GM12878 (cell line): ENCODE measurements at regions not wholly inside any gene's neighbourhood (a gene's known extent, or its start where the extent isn't known, plus 50 kb on each side); places are given as distances from the start of the nearest gene placed in this dataset.

Experiments
- ATAC-seq: fragments of 200-7000 bp; cut with Tn5 transposase; 3 replicates; pipeline ENCODE4 v1.9.1; 2020; ENCODE audit warnings: mild to moderate bottlenecking, moderate library complexity
- BruUV-seq: library from RNA; stranded (reverse); fragments of 400-500 nt; replicated peaks from 2 replicates; lab custom pipeline; 2021; lab: Mats Ljungman, UMichigan
- CTCF ChIA-PET: fragments of 300-600 bp; sonication (Branson Sonifier 250); formaldehyde crosslinking; extraction: SDS; loops from one replicate; lab custom pipeline; 2021; ENCODE audit warnings: inconsistent platforms; lab: Yijun Ruan, JAX
- POLR2A ChIA-PET: fragments of 350-600 bp; formaldehyde crosslinking; extraction: SDS; loops from one replicate; lab custom pipeline; 2021; ENCODE audit warnings: inconsistent platforms; lab: Charles Lee
- RAD21 ChIA-PET: fragments of 300-600 bp; sonication (Branson Sonifier 250); formaldehyde crosslinking; loops from one replicate; lab custom pipeline; 2023; ENCODE audit warnings: antibody characterized with exemption; ENCODE audit not compliant: unreplicated experiment; lab: Charles Lee
- SMC1A ChIA-PET: fragments of 300-600 bp; sonication (Branson Sonifier 250); formaldehyde crosslinking; loops from one replicate; lab custom pipeline; 2023; ENCODE audit not compliant: unreplicated experiment, uncharacterized antibody; lab: Charles Lee
- DNase-seq: peaks from one replicate; pipeline ENCODE4 v3.0.0-alpha.2; 2011; ENCODE audit warnings: low read depth, low spot score
- FAIRE-seq: peaks from 3 replicates; lab custom pipeline; 2011; peaks lifted over from hg19 to GRCh38; lab: Jason Lieb, UNC
- H2AFZ ChIP-seq: 2 replicates; pipeline ENCODE4 v1.6.0; 2011; ENCODE audit warnings: low read depth, low read length, control low read depth; ENCODE audit not compliant: control insufficient read depth
- H3K27ac ChIP-seq: 2 replicates; pipeline ENCODE4 v1.5.1; 2011; ENCODE audit warnings: control low read depth; ENCODE audit not compliant: control insufficient read depth, insufficient read depth
- H3K27me3 ChIP-seq, 2 experiments: replicated peaks in 1 of 2; 2 replicates each; pipeline versions ENCODE4 v1.6.0 to v1.6.1; 2011; ENCODE audit warnings: low read length in 1 of 2; ENCODE audit not compliant: control insufficient read depth in 2 of 2, insufficient read depth in 2 of 2
- H3K36me3 ChIP-seq, 2 experiments: 2 replicates each; pipeline ENCODE4 v1.5.1; 2011; ENCODE audit warnings: low read length in 1 of 2; ENCODE audit not compliant: control insufficient read depth in 2 of 2, insufficient read depth in 2 of 2
- H3K4me1 ChIP-seq: 2 replicates; pipeline ENCODE4 v1.6.1; 2011; ENCODE audit warnings: mild to moderate bottlenecking, low read length, moderate library complexity, mixed read lengths; ENCODE audit not compliant: control insufficient read depth, insufficient read depth
- H3K4me2 ChIP-seq: 2 replicates; pipeline ENCODE4 v1.6.0; 2011; ENCODE audit warnings: control low read depth; ENCODE audit not compliant: control insufficient read depth, insufficient read depth
- H3K4me3 ChIP-seq: fragments of 200-600 bp; sonication (generic); 2 replicates; pipeline ENCODE4 v1.5.1; 2016
- H3K79me2 ChIP-seq: 2 replicates; pipeline ENCODE4 v1.6.0; 2011; ENCODE audit warnings: low read length; ENCODE audit not compliant: control insufficient read depth, insufficient read depth
- H3K9ac ChIP-seq: 2 replicates; pipeline ENCODE4 v1.8.0; 2011; ENCODE audit warnings: low read length, control low read depth, mixed read lengths; ENCODE audit not compliant: control insufficient read depth, insufficient read depth
- H3K9me3 ChIP-seq: replicated peaks from 3 replicates; pipeline ENCODE4 v1.5.1; 2011; ENCODE audit warnings: mild to moderate bottlenecking, low read length; ENCODE audit not compliant: control insufficient read depth, insufficient read depth
- H4K20me1 ChIP-seq: 2 replicates; pipeline ENCODE4 v1.6.0; 2011; ENCODE audit not compliant: control insufficient read depth, insufficient read depth
- BMI1 ChIP-seq: fragments of 450-650 bp; IDR thresholded peaks from 2 replicates; pipeline ENCODE4 v1.6.1; 2016; ENCODE audit warnings: mild to moderate bottlenecking, moderate library complexity, borderline replicate concordance
- CBFB ChIP-seq: IDR thresholded peaks from 2 replicates; pipeline ENCODE4 v1.6.1; 2016; ENCODE audit warnings: antibody characterized with exemption, low read depth
- CHD4 ChIP-seq: fragments of 200-600 bp; sonication (generic); IDR thresholded peaks from 2 replicates; pipeline ENCODE4 v1.6.1; 2016; ENCODE audit warnings: mild to moderate bottlenecking
- CREM ChIP-seq: IDR thresholded peaks from 2 replicates; pipeline ENCODE4 v1.6.1; 2014; ENCODE audit warnings: antibody characterized with exemption, low read depth
- CTCF ChIP-seq, 3 experiments: IDR thresholded peaks in 2 of 3; conservative IDR thresholded peaks in 1 of 3; 2 replicates each; pipeline ENCODE4 v1.5.1; 2011; ENCODE audit warnings: low read depth in 3 of 3, low read length in 3 of 3, mild to moderate bottlenecking in 3 of 3, control low read depth in 2 of 3, moderate library complexity in 2 of 3, inconsistent platforms in 1 of 3, mixed read lengths in 1 of 3; ENCODE audit not compliant: control insufficient read depth in 2 of 3, insufficient read depth in 1 of 3; ENCODE audit errors: extremely low read depth in 1 of 3
- ESRRA ChIP-seq: IDR thresholded peaks from 2 replicates; pipeline ENCODE4 v1.6.1; 2012; ENCODE audit warnings: mild to moderate bottlenecking, low read length, improper control_type of control experiment
- FOS ChIP-seq: IDR thresholded peaks from 3 replicates; pipeline ENCODE4 v1.6.1; 2011; ENCODE audit warnings: borderline replicate concordance; ENCODE audit not compliant: insufficient read length; ENCODE audit errors: extremely low read depth
- MAX ChIP-seq: IDR thresholded peaks from 2 replicates; pipeline ENCODE4 v1.6.1; 2012; ENCODE audit warnings: low read depth, low read length, improper control_type of control experiment
- MYC ChIP-seq: IDR thresholded peaks from 2 replicates; pipeline ENCODE4 v1.6.1; 2011; ENCODE audit warnings: mild to moderate bottlenecking, low read length, moderate library complexity, inconsistent platforms; ENCODE audit not compliant: insufficient read depth, insufficient replicate concordance, insufficient read length, severe bottlenecking
- NR2F1 ChIP-seq: fragments of 450-650 bp; conservative IDR thresholded peaks from 2 replicates; pipeline ENCODE4 v1.6.1; 2017; ENCODE audit warnings: mild to moderate bottlenecking
- NRF1 ChIP-seq: conservative IDR thresholded peaks from 2 replicates; pipeline ENCODE4 v1.6.1; 2011; ENCODE audit warnings: mild to moderate bottlenecking, low read depth, low read length, improper control_type of control experiment
- PAX5 ChIP-seq: IDR thresholded peaks from 2 replicates; pipeline ENCODE4 v1.6.1; 2011; ENCODE audit warnings: low read depth, low read length, borderline replicate concordance
- RFX5 ChIP-seq: IDR thresholded peaks from 2 replicates; pipeline ENCODE4 v1.6.1; 2011; ENCODE audit warnings: low read depth, low read length, improper control_type of control experiment
- ZBTB11 ChIP-seq: fragments of 450-650 bp; formaldehyde crosslinking; IDR thresholded peaks from 2 replicates; pipeline ENCODE4 v1.5.0; 2022; ENCODE audit warnings: mild to moderate bottlenecking, missing genetic modification characterization
- ZBTB33 ChIP-seq: fragments of 450-650 bp; IDR thresholded peaks from 2 replicates; pipeline ENCODE4 v1.6.1; 2017; ENCODE audit warnings: mild to moderate bottlenecking
- ZNF384 ChIP-seq: IDR thresholded peaks from 2 replicates; pipeline ENCODE4 v1.6.1; 2012; ENCODE audit warnings: low read depth, mild to moderate bottlenecking, low read length, improper control_type of control experiment, borderline replicate concordance
- WGBS: methylation state at CpG from one replicate; pipeline ENCODE4 v1.1.6; 2016; ENCODE audit warnings: low lambda C conversion rate; ENCODE audit not compliant: insufficient replicate concordance, insufficient coverage; ENCODE audit errors: missing lambda C conversion rate; 5-methylcytosine and 5-hydroxymethylcytosine counted together
- in situ Hi-C: fragments of 300-500 bp; cut with MboI; formaldehyde crosslinking; loops from 9 replicates; pipeline ENCODE4 v1.14.3; 2018; ENCODE audit warnings: mixed read lengths
- intact Hi-C: fragments of 100-400 bp; cut with micrococcal nuclease; formaldehyde crosslinking; loops from one replicate; pipeline ENCODE4 v1.14.2; 2022; ENCODE audit not compliant: unreplicated experiment

- peaks cover 1% of the 10 kb centered on the region; the same call in 1 of the 3 replicates for H3K9me3 ChIP-seq
- intact Hi-C loops (loop anchor here (1.0 to 10.0 kb wide), 6 partner anchors 21 to 1384 kb away; partner anchors contain the start of gene TFB1M), in situ Hi-C loops (no loop called here)
- H3K4me2 ChIP-seq = peak overlapping the region; percentile 87
- H3K27ac ChIP-seq = peak overlapping the region; percentile 97
- RAD21 ChIA-PET = interaction anchor here (0.9 to 6.1 kb wide), 9 partner anchors 9 to 80 kb away, joined by 3 to 136 read pairs (median 16); partner anchors contain the start of gene ARID1B
- peak overlapping the region; percentile 69 for H3K9ac ChIP-seq
- SMC1A ChIA-PET = interaction anchor here (0.6 to 9.8 kb wide), 10 partner anchors 9 to 321 kb away, joined by 3 to 266 read pairs (median 9); no protein-coding TSS in a partner anchor
- H3K79me2 ChIP-seq = peaks cover 11% of the 10 kb centered on the region
- ATAC-seq = peak; percentile 66
- peak; percentile 92 for FAIRE-seq
- H2AFZ ChIP-seq = no peak overlapping the region; the same call in 1 of the 2 replicates
- DNase-seq = peak; percentile 85
- H3K4me1 ChIP-seq = peaks cover 57% of the 10 kb centered on the region
- no peaks in the 10 kb centered on the region for H4K20me1 ChIP-seq
- H3K27me3 ChIP-seq = no peaks in the 10 kb centered on the region
- 1% methylated on average over 5 of the region's 5 CpGs for WGBS
- no TSS peak for BruUV-seq
- CTCF ChIA-PET = interaction anchor here (1.6 to 4.0 kb wide), 6 partner anchors 10 to 93 kb away, joined by 3 to 27 read pairs (median 12); no protein-coding TSS in a partner anchor
- POLR2A ChIA-PET = interaction anchor here (1.0 to 3.9 kb wide), 6 partner anchors 9 to 69 kb away, joined by 3 to 33 read pairs (median 4); no protein-coding TSS in a partner anchor
- peak overlapping the region; percentile 65 for H3K4me3 ChIP-seq
- H3K36me3 ChIP-seq = no peaks in the 10 kb centered on the region
- TF ChIP-seq ESRRA (no peak), ZBTB11 (no peak), FOS (peak; percentile 8), ZNF384 (no peak), CBFB (peak; percentile 91), RFX5 (no peak), CTCF (IDR thresholded peaks at IDR 0.05 in 2 of 3, conservative IDR thresholded peaks at IDR 0.05 in 1 of 3; ENCODE audit: control insufficient read depth in 2 of 3, extremely low read depth in 1 of 3, insufficient read depth in 1 of 3, low read depth in 3 of 3, low read length in 3 of 3) (no peak), NR2F1 (peak; percentile 40; the same call in 1 of the 2 replicates), MAX (no peak), NRF1 (no peak), CREM (peak; percentile 95), ZBTB33 (no peak), CHD4 (no peak), MYC (no peak), PAX5 (peak; percentile 84), BMI1 (peak; percentile 58; the same call in 1 of the 2 replicates)
Measured at GRCh38 chr6:156699017-156699421, 78.2 kb upstream of the ARID1B start.
